NCI-H1436 (cell line): ENCODE measurements at regions not wholly inside any gene's neighbourhood (a gene's known extent, or its start where the extent isn't known, plus 50 kb on each side); places are given as distances from the start of the nearest gene placed in this dataset.
"Not testable (repeated sequence)": the region's sequence is repeated elsewhere in the genome, so short reads cannot be mapped to it uniquely, and the experiment has no call there.

Experiments
- DNase-seq: peaks from one replicate; lab custom pipeline; 2025; lab: John Stamatoyannopoulos, UW

GRCh38 chr13:87094646-87095045 lies 576.5 kb upstream of the SLITRK5 start:
- DNase-seq: no peak

DNA sequence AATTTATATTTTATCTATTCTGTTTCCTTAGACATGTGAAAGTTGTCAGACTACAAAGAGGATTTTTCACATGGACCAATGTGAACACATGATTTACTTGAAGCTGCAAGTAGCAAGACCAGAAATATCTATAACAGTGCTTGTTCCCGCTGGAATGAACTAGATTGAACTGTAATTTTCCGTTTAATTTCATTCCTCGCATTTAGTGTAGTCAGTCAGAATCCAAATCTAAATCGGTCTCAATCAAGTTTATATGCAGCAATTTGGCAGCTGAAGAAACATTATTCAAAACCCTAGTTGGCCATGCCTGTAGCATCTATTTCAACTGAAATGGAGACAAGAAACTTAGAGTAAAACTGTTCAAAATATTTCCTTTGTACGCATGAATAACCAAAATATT lies 570.7 kb upstream of the SLITRK5 start:
- DNase-seq: no peak

- DNase-seq: no peak
These were observed 563.5 kb upstream of the SLITRK5 start for GRCh38 chr13:87107651-87108050.

GRCh38 chr13:87120476-87120875 lies 550.7 kb upstream of the SLITRK5 start:
- DNase-seq: no peak

- no peak for DNase-seq
These were observed 548.6 kb upstream of the SLITRK5 start for GRCh38 chr13:87122551-87122950.

DNA sequence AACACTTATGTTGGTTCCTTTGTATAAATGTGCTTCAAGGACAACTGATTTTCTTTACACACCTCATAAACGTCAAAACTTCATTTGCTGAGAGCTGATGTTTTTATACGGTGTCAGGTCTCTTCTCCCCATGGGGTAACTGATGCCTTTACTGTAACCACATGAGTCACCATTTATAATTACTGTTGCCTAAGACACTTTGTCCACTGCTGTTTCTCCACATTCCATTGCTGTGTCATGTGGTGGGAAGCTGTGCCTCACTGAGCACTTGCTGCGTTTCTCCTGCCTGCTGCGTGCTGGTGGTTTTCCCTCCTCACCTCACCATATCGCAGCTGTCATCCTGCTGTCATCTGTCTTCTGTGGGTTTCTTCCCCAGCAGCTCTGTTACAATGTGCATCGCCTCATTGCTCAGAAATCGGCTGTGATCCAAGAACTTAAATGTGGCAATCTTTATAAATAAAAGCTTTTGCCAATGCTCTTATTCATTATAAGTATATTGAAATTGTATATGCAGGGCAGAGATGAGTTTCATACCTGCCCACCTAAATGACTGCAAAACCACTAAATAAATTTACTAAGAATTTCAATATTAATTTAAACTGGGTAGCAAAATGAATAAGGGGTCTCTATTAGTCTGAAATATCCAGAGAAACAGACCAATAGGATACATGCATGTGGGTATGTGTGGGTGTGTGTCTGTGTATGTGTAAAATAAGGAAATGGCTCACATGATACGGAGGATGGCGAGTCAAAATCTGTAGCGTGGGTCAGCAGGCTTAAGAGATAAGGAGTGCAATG lies 547.0 kb upstream of the SLITRK5 start:
- DNase-seq: no peak

DNA sequence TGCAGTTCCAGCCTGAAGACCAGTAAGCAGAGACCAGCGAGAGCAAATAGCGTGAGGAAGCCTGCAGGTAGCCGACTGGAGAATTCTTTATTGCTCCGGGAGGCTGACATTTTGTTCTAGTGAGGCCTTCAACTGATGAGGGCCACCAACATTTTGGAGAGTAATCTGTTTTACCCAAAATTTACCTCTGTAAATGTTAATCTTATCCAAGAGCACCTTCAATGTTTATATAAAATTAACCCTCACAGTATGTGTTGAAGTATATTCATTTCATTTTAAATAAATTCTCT lies 546.4 kb upstream of the SLITRK5 start:
- no peak for DNase-seq

DNA sequence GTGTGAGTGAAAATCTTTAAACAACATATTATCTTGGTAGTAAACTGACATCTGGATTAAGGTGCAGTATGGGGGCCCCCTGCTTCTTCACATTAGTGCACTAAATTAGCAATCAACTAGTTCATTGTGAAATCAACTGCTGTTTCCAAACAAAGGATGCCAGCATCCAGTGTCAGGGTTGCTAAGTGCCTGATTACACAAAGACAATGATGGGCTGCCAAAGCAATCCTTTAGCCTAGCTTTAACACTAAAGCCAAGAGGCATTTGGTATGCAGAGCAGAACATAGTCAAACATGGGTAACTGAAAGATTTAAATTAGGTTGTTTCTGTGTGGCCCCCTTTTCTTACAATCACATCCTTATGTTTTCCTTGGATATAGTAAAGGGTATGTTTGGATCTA lies 543.1 kb upstream of the SLITRK5 start:
- DNase-seq: no peak

DNA sequence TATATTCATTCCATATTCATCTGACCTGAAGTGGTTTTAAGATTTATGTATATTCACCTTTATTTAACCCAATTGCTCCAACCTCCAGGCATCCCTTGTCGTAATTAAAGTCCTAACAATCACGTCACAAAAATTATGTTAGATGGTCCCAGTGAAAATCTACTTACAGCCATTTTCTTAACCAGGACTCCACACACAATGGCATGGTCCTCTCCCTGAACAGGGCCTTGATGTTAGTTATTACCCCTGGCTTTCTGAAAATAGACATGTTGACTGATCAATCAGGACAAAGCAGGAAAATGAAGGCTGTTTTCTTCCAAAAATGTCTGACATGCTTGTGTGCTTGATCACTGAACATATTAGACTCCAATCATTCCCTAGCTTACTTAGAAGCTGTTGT lies 542.7 kb upstream of the SLITRK5 start:
- DNase-seq: no peak

DNA sequence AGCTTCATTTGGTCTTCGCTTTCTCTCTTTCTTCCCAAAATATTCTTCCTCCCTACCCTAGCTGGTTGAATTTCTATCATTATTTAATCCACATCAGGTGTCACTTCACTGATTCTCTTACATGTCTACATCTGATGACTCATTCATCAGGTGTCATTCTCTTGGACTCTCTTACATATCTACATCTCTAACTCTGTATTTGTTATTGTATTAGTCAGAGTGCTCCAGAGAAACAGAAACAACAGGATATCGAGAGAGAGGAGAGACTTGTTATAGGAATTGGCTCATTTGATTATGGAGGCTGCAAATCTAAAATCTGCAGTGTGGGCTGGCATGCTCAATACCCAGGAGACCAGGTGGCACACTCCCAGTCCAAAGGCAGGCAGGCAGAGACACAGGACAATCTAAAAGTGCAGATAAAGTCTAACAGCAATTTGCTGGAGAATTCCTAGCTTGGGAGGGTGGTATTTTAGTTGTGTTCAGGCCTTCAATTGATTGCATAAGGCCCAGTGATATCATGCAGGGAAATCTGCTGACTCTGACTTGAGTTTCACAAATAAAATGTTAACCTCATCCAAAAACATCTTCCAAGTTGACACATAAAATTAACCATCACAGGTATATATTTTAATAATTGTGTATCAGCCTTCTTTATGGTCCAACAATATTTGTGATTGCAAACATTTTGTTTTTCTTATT lies 541.4 kb upstream of the SLITRK5 start:
- no peak for DNase-seq

DNA sequence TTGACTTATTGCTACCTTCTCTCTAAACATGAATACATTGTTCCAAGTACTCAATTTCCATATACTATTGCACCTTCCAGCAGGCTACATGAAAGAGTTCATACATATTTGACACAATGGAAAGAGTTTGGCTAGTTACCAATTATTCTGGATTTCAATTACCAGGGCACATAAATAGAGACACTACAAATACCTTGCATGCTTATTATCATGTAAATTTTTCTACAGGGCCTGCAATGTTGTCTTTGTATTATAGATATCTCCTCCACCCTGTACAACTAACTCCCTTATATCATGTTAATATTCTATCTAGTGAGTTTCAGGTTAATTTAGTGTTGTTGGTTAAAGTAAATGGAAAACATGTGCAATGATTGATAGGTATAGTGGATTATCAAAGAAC lies 540.7 kb upstream of the SLITRK5 start:
- DNase-seq: no peak

DNA sequence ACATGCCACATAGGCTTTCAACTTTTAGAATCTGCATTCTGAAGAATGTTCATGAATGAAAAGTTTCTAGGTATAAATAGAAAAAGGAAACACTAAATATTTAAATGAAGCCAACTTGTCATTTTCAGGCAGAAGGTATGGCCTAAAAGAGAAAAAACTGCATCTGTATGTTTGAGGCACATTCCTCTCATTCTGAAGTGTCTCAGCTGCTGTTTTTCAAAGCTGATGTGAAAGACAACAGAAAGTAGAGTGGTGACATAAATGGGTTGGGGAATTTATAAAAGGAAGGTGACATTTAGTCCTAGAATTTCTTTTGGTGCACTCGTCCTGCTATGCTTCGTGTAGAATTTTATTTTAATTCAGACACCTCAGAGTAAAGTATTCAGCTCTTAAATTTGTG lies 539.6 kb upstream of the SLITRK5 start:
- DNase-seq: no peak

GRCh38 chr13:87138866-87139265 lies 532.3 kb upstream of the SLITRK5 start:
- DNase-seq: no peak

DNA sequence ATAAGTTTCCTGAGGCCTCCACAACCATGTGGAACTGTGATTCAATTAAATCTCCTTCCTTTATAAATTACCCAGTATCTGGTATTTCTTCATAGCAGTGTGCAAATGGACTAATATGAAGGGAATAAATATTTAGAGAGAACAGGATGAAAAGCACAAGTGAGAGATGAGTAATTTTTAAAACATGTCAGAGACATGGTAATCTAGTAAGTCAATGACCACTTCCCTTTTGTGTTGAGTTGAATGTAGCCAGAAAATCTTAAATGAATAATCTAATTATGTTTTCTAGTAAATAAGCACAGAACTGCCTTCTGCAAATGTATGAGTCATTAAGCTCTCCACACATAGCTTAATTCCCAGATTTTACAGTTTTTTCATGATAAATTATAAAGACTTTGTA lies 524.1 kb upstream of the SLITRK5 start:
- no peak for DNase-seq

GRCh38 chr13:87153371-87153770 lies 517.8 kb upstream of the SLITRK5 start:
- no peak for DNase-seq

GRCh38 chr13:87166348-87166747 lies 504.8 kb upstream of the SLITRK5 start:
- DNase-seq: no peak

DNA sequence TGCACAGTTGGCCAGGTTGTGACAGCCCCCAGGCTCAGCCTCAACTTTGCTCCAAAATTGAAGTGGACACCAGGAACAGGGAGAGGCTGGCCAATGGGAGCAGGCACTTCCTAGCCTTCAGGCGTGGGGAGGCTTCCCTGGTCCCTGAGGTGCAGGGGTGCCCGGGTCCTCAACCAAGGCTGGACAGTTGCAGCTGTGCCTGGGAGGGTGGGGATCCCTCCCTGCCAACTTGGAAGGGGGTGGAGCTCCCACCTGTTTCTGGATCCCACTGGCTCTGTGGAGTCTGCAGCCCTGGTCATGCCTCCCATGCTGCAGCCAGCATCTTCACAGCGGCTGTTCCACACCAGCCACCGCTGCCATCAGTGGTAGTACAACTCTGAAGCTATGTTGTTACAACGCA lies 502.8 kb upstream of the SLITRK5 start:
- no peak for DNase-seq

- no peak for DNase-seq
These were observed 501.8 kb upstream of the SLITRK5 start for GRCh38 chr13:87169337-87169736.

GRCh38 chr13:87172166-87172835 lies 498.9 kb upstream of the SLITRK5 start:
- DNase-seq: no peak

- DNase-seq: not testable (repeated sequence)
These were observed 486.0 kb upstream of the SLITRK5 start for GRCh38 chr13:87185138-87185537.

DNA sequence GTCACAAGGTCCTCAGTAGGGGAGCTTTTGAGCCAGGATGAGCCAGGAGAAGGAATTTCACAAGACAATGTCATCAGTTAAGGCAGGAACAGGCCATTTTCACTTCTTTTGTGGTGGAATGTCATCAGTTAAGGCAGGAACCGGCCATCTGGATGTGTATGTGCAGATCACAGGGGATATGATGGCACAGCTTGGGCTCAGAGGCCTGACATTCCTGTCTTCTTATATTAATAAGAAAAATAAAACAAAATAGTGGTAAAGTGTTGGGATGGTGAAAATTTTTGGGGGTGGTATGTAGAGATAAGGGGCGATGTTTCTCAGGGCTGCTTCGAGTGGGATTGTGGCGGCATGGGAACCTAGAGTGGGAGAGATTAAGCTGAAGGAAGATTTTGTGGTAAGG lies 484.5 kb upstream of the SLITRK5 start:
- DNase-seq: not testable (repeated sequence)

DNA sequence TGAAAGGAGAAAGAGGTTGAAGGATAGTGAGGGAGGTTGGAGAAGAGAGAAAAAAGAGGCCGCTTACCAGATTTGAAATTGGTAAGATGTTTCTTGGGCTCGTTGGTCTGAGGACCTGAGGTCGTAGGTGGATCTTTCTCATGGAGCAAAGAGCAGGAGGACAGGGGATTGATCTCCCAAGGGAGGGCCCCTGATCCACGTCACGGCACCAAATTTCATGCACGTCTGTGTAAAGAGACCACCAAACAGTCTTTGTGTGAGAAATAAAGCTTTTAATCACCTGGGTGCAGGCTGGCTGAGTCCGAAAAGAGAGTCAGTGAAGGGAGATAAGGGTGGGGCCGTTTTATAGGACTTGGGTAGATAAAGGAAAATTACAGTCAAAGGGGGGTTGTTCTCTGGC lies 479.7 kb upstream of the SLITRK5 start:
- DNase-seq: not testable (repeated sequence)

- no peak for DNase-seq
These were observed 472.8 kb upstream of the SLITRK5 start for GRCh38 chr13:87198371-87198770.
